ENCODE measurements at regions not wholly inside any gene's neighbourhood (a gene's known extent, or its start where the extent isn't known, plus 50 kb on each side); places are given as distances from the start of the nearest gene placed in this dataset.
"Not testable (repeated sequence)": the region's sequence is repeated elsewhere in the genome, so short reads cannot be mapped to it uniquely, and the experiment has no call there.

DNA sequence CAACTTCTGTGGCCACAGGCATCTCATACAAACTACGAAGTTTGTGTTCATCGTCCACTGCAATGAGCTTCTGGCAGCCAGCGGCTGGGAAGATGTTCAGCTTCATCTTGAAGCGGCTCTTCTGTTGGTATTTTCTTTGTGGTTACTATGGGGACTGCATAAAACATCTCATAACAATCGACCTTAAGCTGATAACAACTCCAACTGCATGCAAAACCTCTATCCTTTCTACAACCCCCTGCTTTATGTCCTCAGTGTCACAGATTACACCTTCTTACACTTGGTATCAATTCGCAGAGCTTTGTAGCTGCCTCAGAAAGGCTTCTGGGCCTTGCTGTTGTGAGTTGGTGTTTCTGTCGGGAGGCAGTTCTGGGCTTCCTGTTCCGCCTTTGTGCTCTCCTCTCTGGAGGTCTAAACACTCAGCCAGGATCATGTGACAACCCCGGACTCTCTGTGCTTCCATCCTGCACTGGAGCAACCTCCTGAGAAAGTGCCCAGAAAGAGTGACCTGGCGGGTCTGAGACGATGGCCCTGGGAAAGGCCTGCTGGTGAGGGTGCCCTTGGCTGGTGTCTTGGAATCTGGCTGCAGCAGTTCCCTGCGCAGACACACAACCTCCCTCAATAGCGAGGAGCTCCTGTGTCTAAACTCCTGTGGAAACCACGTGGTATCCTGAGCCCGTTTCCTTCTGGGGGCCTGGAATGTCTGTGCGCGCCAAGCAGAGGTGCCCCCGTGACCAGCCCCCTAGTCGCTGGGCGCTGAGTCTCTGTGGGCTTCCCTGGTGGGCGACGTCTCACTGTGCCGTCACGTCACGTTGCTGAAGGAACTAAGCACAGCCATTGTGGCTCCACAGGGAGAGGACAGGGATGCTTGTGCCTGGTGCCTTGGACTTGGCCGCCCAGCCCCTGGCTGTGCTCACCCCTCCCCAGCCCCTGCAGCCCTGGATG, 339.6 kb downstream of the ADGRD1 start:
- peak in 1 of 2 experiments; percentile 36 for DNase-seq (ENCODE audit: low read depth in 1 of 2, low spot score in 2 of 2)
- not testable (repeated sequence) for H2AFZ ChIP-seq (ENCODE audit: low read length); H4K91ac ChIP-seq (replicated peaks; ENCODE audit: insufficient read length, low read length)

More for the DNA sequence above, 339.6 kb downstream of the ADGRD1 start:
- H2BK5ac ChIP-seq (ENCODE audit: low read depth, low read length); H3K4me1 ChIP-seq (replicated peaks in 1 of 4; ENCODE audit: control insufficient read depth in 3 of 4, insufficient read depth in 4 of 4, low read length in 3 of 4); H2AK5ac ChIP-seq (ENCODE audit: low read depth, low read length); H2BK20ac ChIP-seq (ENCODE audit: low read length); H3K27ac ChIP-seq (ENCODE audit: low read depth, low read length); H3K27me3 ChIP-seq (replicated peaks in 1 of 4; ENCODE audit: control insufficient read depth in 3 of 4, extremely low read depth in 1 of 4, insufficient read depth in 3 of 4, low read length in 3 of 4); H3K4me2 ChIP-seq (ENCODE audit: insufficient read depth in 1 of 2, low read depth in 2 of 2, low read length in 2 of 2); H4K8ac ChIP-seq (ENCODE audit: extremely low read depth, insufficient read depth, low read length); H2BK120ac ChIP-seq (replicated peaks; ENCODE audit: low read depth, low read length); H3K9me3 ChIP-seq (ENCODE audit: insufficient read depth in 2 of 2, low read depth in 1 of 2, low read length in 1 of 2); H3K23me2 ChIP-seq (ENCODE audit: low read depth, low read length); H3K4me3 ChIP-seq (ENCODE audit: extremely low read depth in 1 of 4, insufficient read depth in 2 of 4, low read depth in 3 of 4, low read length in 4 of 4); H4K20me1 ChIP-seq (replicated peaks in 1 of 2; ENCODE audit: control insufficient read depth in 1 of 2, insufficient read depth in 2 of 2, low read length in 2 of 2); POLR2A ChIA-PET (ENCODE audit: partially characterized antibody); H4K5ac ChIP-seq (ENCODE audit: insufficient read length, low read depth, low read length); CTCF ChIA-PET (ENCODE audit: partially characterized antibody); H3K14ac ChIP-seq (ENCODE audit: insufficient read length); H2BK15ac ChIP-seq (ENCODE audit: low read length); H3K79me1 ChIP-seq (ENCODE audit: low read depth, low read length); H3K18ac ChIP-seq (ENCODE audit: extremely low read depth, low read length); H3K79me2 ChIP-seq (ENCODE audit: control insufficient read depth in 1 of 2, insufficient read depth in 2 of 2, low read length in 2 of 2); H3K56ac ChIP-seq (replicated peaks; ENCODE audit: insufficient read length, low read depth, low read length); H3K4ac ChIP-seq (replicated peaks; ENCODE audit: insufficient read length, low read depth, low read length); H3K9ac ChIP-seq (replicated peaks in 1 of 4; ENCODE audit: extremely low read depth in 1 of 4, low read depth in 3 of 4, low read length in 3 of 4); H3K23ac ChIP-seq (ENCODE audit: insufficient read length); H2BK12ac ChIP-seq (ENCODE audit: low read depth, low read length); H3K36me3 ChIP-seq (ENCODE audit: control insufficient read depth in 2 of 4, insufficient read depth in 4 of 4, low read length in 3 of 4): not testable (repeated sequence)
- FAIRE-seq = peak; percentile 7
- 81% methylated on average over 24 of the region's 26 CpGs; no CpG with 5 or more reads in 1 of the 2 experiments for WGBS, 2 experiments (ENCODE audit: extremely low coverage in 1 of 2, insufficient coverage in 1 of 2, insufficient read length in 1 of 2, insufficient replicate concordance in 2 of 2, low coverage in 1 of 2, low lambda C conversion rate in 2 of 2, missing lambda C conversion rate in 1 of 2)

Measured in H1 (cell line).